ENCODE measurements at regions not wholly inside any gene's neighbourhood (a gene's known extent, or its start where the extent isn't known, plus 50 kb on each side); places are given as distances from the start of the nearest gene placed in this dataset.

GRCh38 chr13:53266757-53267156 lies 238.1 kb downstream of the OLFM4 start:
- Histone ChIP-seq H3K9me3 (ENCODE audit: control insufficient read depth in 4 of 4, insufficient read depth in 3 of 4, low read length in 3 of 4) (no peaks in the 10 kb centered on the region), H3K4me1 (ENCODE audit: control insufficient read depth in 5 of 5, insufficient read depth in 5 of 5, low read length in 5 of 5) (no peaks in the 10 kb centered on the region), H3K4me3 (no peak overlapping the region), H3K27me3 (ENCODE audit: control insufficient read depth in 3 of 3, insufficient read depth in 3 of 3, low read length in 2 of 3) (no peaks in the 10 kb centered on the region), H3K27ac (ENCODE audit: low read depth in 1 of 2, low read length in 1 of 2) (no peak overlapping the region), H3K36me3 (ENCODE audit: control insufficient read depth in 4 of 4, insufficient read depth in 4 of 4, low read length in 4 of 4) (no peaks in the 10 kb centered on the region), H3K9ac (ENCODE audit: insufficient read depth in 1 of 2, low read length in 2 of 2) (no peak overlapping the region)
- TF ChIP-seq CTCF (IDR thresholded peaks at IDR 0.05; ENCODE audit: control extremely low read depth, extremely low read depth): no peak
- 69 to 86% methylated on average over 4 of the region's 4 CpGs for WGBS, 2 donors
- ATAC-seq (ENCODE audit: insufficient read depth, low FRiP score) (no peak), DNase-seq (no peak)

- no peak overlapping the region for H3K27ac ChIP-seq (ENCODE audit: low read depth in 1 of 2, low read length in 1 of 2)
- no peaks in the 10 kb centered on the region for H3K4me1 ChIP-seq (ENCODE audit: control insufficient read depth in 5 of 5, insufficient read depth in 5 of 5, low read length in 5 of 5)
- no peak for TF ChIP-seq CTCF (IDR thresholded peaks at IDR 0.05; ENCODE audit: control extremely low read depth, extremely low read depth)
- H3K9me3 ChIP-seq (ENCODE audit: control insufficient read depth in 4 of 4, insufficient read depth in 3 of 4, low read length in 3 of 4): no peaks in the 10 kb centered on the region
- H3K9ac ChIP-seq (ENCODE audit: insufficient read depth in 1 of 2, low read length in 2 of 2): no peak overlapping the region
- 79 to 88% methylated on average over 6 of the region's 6 CpGs for WGBS, 2 donors
- DNase-seq (no peak), ATAC-seq (ENCODE audit: insufficient read depth, low FRiP score) (no peak)
- no peaks in the 10 kb centered on the region for H3K27me3 ChIP-seq (ENCODE audit: control insufficient read depth in 3 of 3, insufficient read depth in 3 of 3, low read length in 2 of 3)
- no peaks in the 10 kb centered on the region for H3K36me3 ChIP-seq (ENCODE audit: control insufficient read depth in 4 of 4, insufficient read depth in 4 of 4, low read length in 4 of 4)
- no peak overlapping the region for H3K4me3 ChIP-seq
These were observed 241.0 kb downstream of the OLFM4 start for GRCh38 chr13:53269634-53270033.

GRCh38 chr13:53272873-53273272 lies 244.3 kb downstream of the OLFM4 start:
- ATAC-seq (ENCODE audit: insufficient read depth, low FRiP score) (no peak), DNase-seq (no peak)
- Histone ChIP-seq H3K4me1 (ENCODE audit: control insufficient read depth in 5 of 5, insufficient read depth in 5 of 5, low read length in 5 of 5) (no peaks in the 10 kb centered on the region), H3K36me3 (ENCODE audit: control insufficient read depth in 4 of 4, insufficient read depth in 4 of 4, low read length in 4 of 4) (no peaks in the 10 kb centered on the region), H3K27me3 (ENCODE audit: control insufficient read depth in 3 of 3, insufficient read depth in 3 of 3, low read length in 2 of 3) (no peaks in the 10 kb centered on the region), H3K9ac (ENCODE audit: insufficient read depth in 1 of 2, low read length in 2 of 2) (no peak overlapping the region), H3K4me3 (no peak overlapping the region), H3K9me3 (ENCODE audit: control insufficient read depth in 4 of 4, insufficient read depth in 3 of 4, low read length in 3 of 4) (no peaks in the 10 kb centered on the region), H3K27ac (ENCODE audit: low read depth in 1 of 2, low read length in 1 of 2) (no peak overlapping the region)
- 59 to 60% methylated on average over 2 of the region's 2 CpGs for whole genome bisulfite sequencing, 2 donors
- TF ChIP-seq CTCF (IDR thresholded peaks at IDR 0.05; ENCODE audit: control extremely low read depth, extremely low read depth): no peak

GRCh38 chr13:53276265-53276664 lies 247.7 kb downstream of the OLFM4 start:
- no peaks in the 10 kb centered on the region for H3K27me3 ChIP-seq (ENCODE audit: control insufficient read depth in 3 of 3, insufficient read depth in 3 of 3, low read length in 2 of 3)
- no peaks in the 10 kb centered on the region for H3K4me1 ChIP-seq (ENCODE audit: control insufficient read depth in 5 of 5, insufficient read depth in 5 of 5, low read length in 5 of 5)
- ATAC-seq (ENCODE audit: insufficient read depth, low FRiP score) (no peak), DNase-seq (no peak)
- WGBS, 2 donors: 26 to 34% methylated on average over 2 of the region's 2 CpGs
- no peak overlapping the region for H3K4me3 ChIP-seq
- H3K9me3 ChIP-seq (ENCODE audit: control insufficient read depth in 4 of 4, insufficient read depth in 3 of 4, low read length in 3 of 4): no peaks in the 10 kb centered on the region
- H3K9ac ChIP-seq (ENCODE audit: insufficient read depth in 1 of 2, low read length in 2 of 2): no peak overlapping the region
- TF ChIP-seq CTCF (IDR thresholded peaks at IDR 0.05; ENCODE audit: control extremely low read depth, extremely low read depth): no peak
- no peaks in the 10 kb centered on the region for H3K36me3 ChIP-seq (ENCODE audit: control insufficient read depth in 4 of 4, insufficient read depth in 4 of 4, low read length in 4 of 4)
- no peak overlapping the region for H3K27ac ChIP-seq (ENCODE audit: low read depth in 1 of 2, low read length in 1 of 2)
